HCEC 1CT (cell line): ENCODE measurements at regions not wholly inside any gene's neighbourhood (a gene's known extent, or its start where the extent isn't known, plus 50 kb on each side); places are given as distances from the start of the nearest gene placed in this dataset.
A peak's percentile ranks its signal among the peaks of the same experiment; 100 is the strongest.
"Not testable (repeated sequence)": the region's sequence is repeated elsewhere in the genome, so short reads cannot be mapped to it uniquely, and the experiment has no call there.

Source experiments
- DNase-seq: peaks from one replicate; pipeline ENCODE4 v3.0.0-alpha.2; 2017

DNA sequence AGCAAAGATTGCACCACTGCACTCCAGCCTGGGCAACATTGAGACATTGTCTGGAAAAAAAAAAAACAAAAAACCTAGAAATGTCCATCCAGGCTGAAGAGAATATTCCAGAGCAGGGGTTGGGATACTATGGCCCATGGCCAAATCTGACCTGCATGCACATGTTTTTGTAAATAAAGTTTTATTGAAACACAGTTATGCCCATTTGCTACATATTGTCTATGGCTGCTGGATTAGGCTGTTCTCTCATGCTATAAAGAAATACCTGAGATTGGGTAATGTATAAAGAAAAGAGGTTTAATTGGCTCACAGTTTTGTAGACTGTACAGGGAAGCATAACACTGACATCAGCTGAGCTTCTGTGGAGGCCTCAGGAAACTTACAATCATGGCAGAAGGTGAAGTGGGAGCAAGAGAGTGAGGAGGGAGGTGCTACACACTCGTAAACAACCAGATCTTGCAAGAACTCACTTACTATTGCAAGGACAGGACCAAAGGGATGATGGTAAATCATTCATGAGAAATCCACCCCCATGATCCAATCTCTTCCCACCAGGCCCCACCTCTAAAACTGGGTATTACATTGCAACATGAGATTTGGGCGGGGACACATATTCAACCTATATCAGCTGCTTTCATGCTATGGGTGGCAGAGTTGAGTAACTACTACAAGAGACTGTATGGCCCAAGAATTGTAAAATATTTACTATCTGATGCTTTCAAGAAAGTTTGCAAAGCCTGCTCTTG lies 137.8 kb upstream of the ROPN1B start:
- DNase-seq = not testable (repeated sequence)

DNA sequence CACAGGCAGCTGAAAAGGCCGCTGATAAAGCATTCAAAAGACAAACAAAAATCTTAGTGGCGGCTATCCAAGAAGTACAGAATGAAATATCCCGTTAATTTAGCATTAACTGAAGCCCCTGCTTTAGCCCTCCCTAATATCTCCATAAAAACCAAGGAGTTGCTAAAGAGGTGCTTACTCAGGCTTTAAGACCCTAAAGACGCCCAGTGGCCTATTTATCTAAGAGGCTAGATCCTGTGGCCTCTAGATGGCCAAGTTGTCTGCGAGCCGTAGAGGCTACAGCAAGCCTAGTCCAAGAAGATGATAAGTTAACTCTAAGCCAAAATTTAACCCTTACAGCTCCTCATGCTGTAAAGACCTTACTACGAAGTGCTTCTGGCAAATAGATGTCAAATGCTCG lies 133.4 kb upstream of the ROPN1B start:
- not testable (repeated sequence) for DNase-seq

DNA sequence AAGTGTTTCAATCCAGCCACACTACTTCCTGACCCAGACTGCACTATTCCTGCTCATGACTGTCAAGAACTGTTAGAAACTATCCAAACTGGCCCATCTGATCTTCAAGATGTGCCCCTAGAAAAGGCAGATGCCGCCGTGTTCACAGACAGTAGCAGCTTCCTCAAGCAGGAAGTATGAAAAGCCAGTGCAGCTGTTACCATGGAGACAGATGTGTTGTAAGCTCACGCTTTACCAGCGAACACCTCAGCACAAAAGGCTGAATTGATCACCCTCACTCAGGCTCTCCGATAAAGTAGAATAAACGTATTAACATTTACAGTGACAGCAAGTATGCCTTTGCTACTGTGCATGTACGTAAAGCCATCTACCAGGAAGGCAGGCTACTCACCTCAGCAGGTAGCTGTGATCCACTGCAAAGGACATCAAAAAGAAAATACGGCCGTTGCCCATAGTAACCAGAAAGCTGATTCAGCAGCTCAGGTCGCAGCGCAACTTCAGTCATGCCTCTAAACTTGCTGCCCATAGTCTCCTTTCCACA lies 132.9 kb upstream of the ROPN1B start:
- DNase-seq = not testable (repeated sequence)

DNA sequence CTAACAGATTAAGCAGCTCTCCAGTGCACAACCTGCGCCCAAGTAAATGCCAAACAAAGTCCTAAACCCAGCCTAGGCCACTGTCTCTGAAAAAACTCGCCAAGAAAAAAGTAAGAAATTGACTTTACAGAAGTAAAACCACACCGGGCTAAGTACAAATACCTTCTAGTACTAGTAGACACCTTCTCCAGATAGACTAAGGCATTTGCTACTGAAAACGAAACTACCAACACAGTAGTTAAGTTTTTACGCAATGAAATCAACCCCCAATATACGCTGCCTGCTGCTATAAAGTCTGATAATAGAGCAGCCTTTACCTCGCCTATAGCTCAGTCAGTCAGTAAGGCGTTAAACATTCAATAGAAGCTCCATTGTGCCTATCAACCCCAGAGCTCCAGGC lies 132.2 kb upstream of the ROPN1B start:
- DNase-seq = not testable (repeated sequence)

DNA sequence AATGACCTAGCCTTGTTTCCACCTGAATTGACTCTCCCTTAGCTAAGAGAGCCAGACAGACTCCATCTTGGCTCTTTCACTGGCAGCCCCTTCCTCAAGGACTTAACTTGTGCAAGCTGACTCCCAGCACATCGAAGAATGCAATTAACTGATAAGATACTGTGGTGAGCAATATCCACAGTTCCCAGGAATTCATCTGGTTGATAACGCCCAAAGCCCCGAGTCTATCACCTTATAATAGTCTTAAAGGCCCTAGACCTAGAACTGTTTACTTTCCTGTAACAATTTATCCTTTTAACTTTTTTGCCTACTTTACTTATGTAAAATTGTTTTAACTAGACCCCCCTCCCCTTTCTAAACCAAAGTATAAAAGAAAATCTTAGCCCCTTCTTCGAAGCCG lies 130.1 kb upstream of the ROPN1B start:
- DNase-seq = not testable (repeated sequence)

DNA sequence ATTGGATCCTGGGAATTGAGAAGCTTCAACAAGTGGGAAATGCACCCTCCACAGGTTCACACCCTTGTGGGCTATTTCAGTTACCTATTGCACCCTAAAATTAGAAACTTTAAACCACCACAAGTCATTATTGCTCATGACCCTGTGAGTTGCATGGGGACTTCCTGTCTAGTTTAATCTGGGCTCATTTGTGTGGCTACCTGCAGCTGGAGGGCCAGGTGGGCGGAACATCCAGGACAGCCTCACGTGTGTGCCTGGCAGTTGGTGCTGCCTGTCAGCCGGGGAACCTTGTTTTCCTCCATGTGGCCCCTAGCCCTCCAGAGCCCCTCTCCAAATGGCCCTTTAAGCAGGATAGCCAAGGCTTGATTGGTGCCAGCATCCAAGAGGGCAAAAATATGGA lies 128.5 kb upstream of the ROPN1B start:
- DNase-seq = not testable (repeated sequence)

DNA sequence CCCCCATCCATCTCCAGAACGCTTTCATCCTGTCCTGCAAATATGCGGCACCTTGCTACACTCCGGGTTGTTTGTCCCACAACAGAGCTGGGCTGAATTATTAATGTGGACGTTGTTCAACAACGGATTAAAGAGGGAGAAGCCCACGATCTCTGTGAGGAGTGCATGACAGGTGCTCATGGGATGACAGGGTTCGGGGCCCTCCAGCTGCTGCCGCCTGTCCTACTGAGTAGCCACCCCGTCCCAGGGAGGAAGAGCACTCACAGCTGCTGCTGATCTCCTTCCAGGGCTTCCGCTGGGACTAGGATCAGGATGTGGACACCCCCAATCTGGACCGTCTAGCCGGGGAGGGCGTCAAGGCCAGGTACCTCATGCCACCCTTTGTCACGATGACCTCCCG lies 121.0 kb upstream of the ROPN1B start:
- DNase-seq = not testable (repeated sequence)

DNA sequence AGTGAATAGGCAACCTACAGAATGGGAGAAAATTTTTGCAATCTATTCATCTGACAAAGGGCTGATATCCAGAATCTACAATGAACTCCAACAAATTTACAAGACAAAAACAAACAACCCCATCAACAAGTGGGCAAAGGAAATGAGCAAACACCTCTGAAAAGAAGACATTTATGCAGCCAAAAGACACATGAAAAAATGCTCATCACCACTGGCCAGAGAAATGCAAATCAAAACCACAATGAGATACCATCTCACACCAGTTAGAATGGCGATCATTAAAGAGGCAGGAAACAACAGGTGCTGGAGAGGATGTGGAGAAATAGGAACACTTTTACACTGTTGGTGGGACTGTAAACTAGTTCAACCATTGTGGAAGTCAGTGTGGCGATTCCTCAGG lies 114.0 kb upstream of the ROPN1B start:
- not testable (repeated sequence) for DNase-seq

DNA sequence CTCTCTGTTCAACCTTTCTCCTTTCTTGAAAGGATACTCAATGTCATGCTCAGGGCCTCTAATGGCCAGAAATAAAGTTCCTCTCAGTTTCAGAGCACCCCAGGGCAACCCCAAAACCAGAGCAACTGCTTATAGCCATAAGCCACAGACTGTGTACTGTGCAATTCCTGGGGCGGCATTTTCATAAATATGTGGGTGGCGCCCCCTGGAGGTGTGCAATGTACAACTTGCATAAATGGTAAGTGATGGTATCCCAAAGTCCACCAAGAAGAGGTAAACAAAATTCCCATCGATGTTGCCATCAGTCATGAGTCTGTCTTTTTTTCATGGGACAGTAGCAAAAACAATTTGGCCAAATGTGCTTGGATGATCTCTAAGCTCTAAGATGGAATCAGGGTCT lies 108.4 kb upstream of the ROPN1B start:
- DNase-seq = not testable (repeated sequence)

DNA sequence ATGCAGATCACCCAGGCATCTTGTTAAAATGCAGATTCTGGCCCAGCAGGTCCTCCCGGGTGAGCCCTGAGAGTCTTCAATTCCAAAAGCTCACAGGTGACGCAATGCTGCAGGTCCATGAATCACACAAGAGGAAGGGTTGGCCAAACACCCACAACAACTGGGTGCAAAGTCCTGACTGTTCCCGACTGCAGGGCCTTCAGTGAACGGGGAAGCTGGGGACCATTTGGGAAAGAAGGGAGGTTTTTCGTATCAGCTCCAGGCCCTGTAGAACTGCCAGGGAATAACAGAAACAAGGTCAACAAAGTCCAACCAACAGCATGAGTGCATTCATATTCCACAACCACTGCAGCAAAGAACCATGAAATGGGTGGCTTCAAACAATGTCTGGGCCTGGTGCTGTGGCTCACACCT lies 106.1 kb upstream of the ROPN1B start:
- not testable (repeated sequence) for DNase-seq

DNA sequence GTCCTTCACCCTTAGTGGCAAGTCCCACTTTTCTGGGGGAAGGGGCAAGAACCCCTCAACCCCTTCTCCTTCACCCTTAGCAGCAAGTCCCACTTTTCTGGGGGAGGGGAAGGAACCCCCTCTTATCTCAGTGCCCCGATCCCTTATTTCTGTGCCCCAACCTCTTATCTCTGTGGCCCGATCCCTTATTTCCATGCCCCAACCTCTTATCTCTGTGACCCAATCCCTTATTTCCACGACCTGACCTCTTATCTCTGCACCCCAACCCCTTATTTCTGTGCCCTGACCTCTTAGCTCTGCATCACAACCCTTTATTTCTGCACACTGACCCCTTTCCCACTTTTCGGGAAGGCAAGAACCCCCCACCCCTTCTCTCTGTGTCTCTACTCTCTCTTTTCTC lies 104.4 kb upstream of the ROPN1B start:
- DNase-seq = not testable (repeated sequence)

DNA sequence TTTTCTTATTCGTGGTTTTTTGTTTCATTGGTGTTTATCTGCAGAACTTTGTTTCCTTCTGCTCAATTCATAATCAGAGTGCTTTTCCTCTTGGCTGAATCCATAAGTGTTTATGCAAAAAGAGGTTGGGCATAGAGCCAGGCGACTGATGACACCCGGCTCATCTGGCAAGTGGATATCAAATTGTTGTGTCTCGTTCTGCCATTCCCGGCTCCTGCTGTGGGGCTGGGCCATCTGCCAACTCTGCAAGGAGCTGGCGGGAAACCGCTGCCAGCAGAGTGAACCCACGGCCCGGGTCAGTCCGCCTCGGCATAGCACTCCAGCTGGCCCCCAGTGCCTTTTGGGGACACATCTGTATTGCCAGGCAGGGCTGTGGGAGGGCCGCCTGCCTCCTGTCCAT lies 83.0 kb upstream of the ROPN1B start:
- peak; percentile 23 for DNase-seq

DNA sequence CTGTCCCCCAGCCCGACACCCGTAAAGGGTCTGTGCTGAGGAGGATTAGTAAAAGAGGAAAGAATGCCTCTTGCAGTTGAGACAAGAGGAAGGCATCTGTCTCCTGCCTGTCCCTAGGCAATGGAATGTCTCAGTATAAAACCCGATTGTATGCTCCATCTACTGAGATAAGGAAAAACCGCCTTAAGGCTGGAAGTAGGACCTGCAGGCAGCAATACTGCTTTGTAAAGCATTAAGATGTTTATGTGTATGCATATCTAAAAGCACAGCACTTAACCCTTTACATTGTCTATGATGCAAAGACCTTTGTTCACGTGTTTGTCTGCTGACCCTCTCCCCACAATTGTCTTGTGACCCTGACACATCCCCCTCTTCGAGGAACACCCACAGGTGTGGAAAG lies 69.8 kb upstream of the ROPN1B start:
- not testable (repeated sequence) for DNase-seq

DNA sequence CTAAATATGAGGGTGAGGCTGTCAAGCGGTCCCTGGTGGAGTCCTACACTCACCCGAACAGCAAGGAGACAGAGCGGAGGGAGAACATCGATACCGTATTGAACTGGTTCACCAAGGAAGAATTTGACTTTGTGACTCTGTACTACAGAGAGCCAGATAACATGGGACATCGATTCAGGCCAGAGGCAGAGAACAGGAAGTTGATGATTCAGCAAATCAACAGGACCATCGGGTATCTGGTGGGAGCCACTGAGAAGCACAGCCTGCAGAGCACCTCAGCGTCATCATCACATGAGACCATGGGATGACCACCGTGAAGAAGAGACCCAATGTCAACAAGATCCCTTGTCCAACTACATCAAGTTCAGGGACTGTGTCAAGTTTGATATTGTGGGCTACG lies 67.5 kb upstream of the ROPN1B start:
- DNase-seq = not testable (repeated sequence)

DNA sequence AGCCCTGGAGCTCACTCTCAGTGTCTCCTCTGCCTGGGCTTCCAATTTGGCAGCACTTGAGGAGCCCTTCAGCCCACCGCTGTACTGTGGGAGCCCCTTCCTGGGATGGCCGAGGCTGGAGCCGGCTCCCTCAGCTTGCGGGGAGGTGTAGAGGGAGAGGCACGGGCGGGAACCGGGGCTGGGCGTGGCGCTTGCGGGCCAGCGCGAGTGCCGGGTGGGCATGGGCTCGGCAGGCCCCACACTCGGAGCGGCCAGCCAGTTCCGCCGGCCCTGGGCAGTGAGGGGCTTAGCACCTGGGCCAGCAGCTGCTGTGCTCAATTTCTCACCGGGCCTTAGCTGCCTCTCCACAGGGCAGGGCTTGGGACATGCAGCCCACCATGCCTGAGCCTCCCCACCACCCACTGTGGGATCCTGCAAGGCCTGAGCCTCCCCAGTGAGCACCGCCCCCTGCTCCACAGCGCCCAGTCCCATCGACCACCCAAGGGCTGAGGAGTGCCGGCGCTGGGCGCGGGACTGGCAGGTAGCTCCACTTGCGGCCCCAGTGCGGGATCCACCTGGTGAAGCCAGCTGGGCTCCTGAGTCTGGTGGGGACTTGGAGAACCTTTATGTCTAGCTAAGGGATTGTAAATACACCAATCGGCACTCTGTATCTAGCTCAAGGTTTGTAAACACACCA lies 65.1 kb upstream of the ROPN1B start:
- DNase-seq = not testable (repeated sequence)

DNA sequence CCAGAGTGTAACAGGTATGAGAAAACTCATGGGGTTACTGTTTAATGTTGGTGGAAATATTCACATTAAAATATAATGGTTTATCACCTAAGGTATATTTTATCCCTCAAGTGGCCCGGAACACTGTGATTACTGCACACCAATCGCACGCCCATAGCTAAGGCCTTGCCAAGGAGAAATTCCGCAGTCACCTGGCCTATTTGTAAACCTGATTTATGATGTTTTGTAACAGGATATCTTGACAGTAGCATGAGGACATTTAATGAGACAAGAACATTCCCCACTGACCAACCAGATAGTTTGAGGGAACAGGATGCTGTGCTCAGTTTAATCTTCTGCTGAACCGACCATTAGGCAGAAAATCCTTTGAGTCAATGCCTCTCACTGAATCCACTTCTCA lies 61.7 kb upstream of the ROPN1B start:
- not testable (repeated sequence) for DNase-seq

DNA sequence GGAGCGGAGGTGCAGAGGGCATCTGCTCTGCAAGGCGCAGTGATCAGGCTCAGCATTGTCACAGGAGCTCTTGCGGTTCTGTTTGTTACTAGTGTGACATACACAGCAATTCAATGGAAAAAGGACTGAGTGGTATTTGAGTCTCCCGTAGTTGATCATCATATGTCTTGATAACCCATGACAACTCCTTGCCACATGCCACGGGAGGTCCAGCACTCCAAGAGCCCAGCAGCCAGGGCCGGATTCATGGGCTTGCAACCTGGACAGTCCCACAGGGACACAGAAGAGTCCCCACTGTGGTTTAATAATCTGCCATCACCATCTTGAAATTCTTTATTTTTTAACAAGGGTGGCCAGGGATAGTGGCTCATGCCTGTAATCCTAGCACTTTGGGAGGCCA lies 58.1 kb upstream of the ROPN1B start:
- not testable (repeated sequence) for DNase-seq

DNA sequence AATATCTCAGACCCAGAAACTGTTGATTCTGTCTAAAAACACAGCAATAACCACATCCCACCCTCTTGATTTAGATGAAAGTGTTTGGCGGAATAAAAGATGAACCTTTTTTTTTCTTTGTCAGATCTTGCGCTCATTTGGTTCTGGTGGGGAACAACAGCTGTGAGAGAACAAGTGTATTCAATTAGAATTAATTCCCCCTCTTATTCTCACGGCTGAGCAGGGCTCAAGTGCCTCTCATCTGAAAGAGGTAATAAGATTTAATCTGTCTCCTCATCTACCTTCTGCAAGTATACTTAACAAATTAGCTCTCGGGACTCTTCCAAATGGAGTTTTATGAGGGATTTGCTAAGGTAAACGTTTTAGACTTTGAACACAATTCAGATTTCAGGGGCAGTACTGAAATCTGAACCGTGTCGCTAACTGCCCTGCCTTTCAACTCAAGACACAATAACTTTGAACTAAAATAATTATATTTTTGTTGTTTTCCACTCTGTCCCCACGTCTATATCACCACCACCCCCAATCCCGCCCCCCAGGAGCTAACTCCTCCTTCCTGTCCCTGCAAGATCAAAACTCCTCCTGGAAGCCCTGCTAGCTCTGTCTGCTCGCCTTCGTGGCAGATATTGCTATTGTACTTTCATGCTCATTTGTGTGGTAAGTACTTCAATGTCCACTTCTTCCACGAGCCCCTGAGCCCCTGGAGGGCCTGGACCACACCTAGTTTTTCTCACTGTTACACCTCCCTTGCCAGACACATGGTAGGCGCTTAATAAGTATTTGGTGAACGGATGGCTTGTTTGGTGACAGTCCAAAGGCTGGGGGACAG lies 54.2 kb upstream of the ROPN1B start:
- DNase-seq = peak; percentile 35

DNA sequence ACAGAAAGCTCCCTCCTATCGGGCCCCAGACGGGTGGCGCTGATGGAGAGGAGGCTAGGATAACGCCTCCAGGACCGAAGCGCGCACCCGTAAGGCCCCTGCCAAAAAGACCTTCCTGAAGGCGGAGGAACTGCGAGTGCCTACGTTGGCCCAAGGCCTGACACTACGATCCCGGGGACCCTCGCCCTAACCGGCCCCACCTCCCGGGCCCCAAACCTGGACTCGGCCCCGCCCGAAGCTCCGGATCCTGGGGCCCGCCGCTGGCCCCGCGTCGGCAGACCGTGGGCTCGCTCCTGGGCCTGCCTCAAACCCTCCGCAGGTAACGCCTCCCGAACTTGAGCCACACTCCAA lies 53.6 kb upstream of the ROPN1B start:
- not testable (repeated sequence) for DNase-seq

DNA sequence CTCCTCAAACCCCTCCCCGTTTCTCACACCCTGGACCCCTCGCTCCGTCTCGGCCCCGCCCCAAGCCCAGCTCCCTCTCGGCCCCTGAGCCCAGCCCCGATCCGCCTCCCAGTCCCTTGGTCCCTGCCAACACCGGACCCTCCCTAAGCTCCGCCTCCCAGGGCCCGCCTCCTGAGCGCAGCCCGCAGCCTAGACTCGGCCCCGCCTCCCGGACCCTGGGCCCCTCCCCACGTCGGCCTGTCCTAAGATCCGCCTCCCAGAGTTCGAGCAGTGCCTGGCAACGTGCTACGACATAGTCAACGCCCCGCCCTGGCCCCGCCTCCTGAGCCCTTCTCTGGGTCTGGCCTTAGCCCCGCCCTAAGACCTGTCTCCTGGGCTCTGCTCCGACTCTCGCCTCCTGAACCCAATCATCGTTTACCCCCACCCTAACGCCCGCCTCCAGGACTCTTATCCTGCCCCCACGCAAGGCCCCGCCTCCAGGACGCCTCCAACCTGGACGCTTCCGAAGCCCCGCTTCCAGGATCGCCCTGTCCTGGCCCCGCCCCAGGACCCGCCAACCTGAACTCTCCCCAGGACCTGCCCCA lies 53.1 kb upstream of the ROPN1B start:
- peak; percentile 98 for DNase-seq

DNA sequence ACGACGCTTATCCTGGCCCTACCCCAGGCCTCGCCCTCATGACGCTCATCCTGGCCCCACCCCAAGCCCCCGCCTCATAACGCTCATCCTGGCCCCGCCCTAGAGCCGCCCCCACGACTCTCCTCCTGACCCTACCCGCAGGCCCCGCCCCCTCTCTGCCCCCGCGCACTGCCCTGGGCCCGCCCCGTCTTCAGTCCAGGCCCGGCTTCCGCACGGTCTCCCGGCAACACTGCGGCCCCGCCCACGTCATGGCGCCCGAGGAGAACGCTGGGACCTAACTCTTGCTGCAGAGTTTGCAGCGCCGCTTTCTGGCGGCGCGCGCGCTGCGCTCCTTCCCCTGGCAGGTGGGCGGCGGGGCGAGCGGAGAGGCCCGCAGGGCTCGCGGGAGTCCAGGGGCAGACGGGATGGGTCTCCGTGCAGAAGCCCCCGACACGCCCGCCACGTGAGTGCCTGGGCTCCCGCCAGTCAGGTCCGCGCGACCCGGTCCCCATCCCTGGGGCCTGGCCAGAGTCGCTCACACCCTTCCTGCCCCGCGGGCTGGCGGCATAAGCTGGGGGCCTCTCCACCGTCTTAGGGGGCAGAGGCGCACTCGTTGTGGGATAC lies 52.5 kb upstream of the ROPN1B start:
- peak; percentile 91 for DNase-seq

DNA sequence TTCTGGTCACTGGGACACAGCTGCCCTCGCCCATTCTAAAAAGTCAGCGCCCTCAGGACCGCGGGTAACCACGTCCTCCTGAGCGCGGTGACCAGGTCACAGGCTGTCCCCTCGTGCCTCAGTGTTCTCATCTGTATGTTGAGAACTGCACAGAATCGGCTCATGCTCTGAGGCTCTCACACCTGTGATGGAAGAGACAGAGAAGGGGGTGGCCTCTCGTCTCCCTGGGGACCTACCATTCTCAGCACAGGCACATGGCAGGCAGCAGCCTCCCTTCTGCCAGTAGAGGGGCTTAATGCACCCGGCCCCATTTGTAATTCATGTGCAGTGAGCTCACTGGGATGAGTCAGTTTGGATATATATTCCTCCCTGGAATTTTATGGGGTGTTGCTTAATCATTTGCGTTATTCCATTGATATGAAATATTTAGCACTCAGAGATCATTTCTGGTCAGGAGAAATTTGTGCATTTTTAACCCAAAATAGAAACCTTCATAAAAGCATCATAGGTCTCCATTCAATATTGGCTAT lies 51.9 kb upstream of the ROPN1B start:
- peak; percentile 82 for DNase-seq
